ENCODE measurements at regions not wholly inside any gene's neighbourhood (a gene's known extent, or its start where the extent isn't known, plus 50 kb on each side); places are given as distances from the start of the nearest gene placed in this dataset.

GRCh38 chr1:17953921-17954320 lies 153.7 kb upstream of the IGSF21 start:
- no peaks in the 10 kb centered on the region for H3K27me3 ChIP-seq (ENCODE audit: control insufficient read depth, insufficient read depth, low read length)

GRCh38 chr1:17955302-17956285 lies 152.0 kb upstream of the IGSF21 start:
- no peaks in the 10 kb centered on the region for H3K9me3 ChIP-seq (ENCODE audit: control insufficient read depth, low read length)
- no peak overlapping the region for H2AFZ ChIP-seq
- H3K4me2 ChIP-seq (ENCODE audit: low read length) = no peak overlapping the region
- TF ChIP-seq CTCF (IDR thresholded peaks at IDR 0.05) = no peak
- no peak overlapping the region for H3K4me3 ChIP-seq (ENCODE audit: low read depth, low read length)
- H3K79me2 ChIP-seq = no peaks in the 10 kb centered on the region
- no peaks in the 10 kb centered on the region for H3K4me1 ChIP-seq
- no peaks in the 10 kb centered on the region for H3K27me3 ChIP-seq (ENCODE audit: control insufficient read depth, insufficient read depth, low read length)
- H3K27ac ChIP-seq = no peak overlapping the region
- H3K9ac ChIP-seq = no peak overlapping the region
- no peaks in the 10 kb centered on the region for H3K36me3 ChIP-seq (ENCODE audit: control insufficient read depth, insufficient read depth, low read length)

More at GRCh38 chr1:17953921-17954320, 153.7 kb upstream of the IGSF21 start:
- no peak overlapping the region for H3K27ac ChIP-seq
- H3K36me3 ChIP-seq (ENCODE audit: control insufficient read depth, insufficient read depth, low read length) = no peaks in the 10 kb centered on the region
- no peak overlapping the region for H3K4me2 ChIP-seq (ENCODE audit: low read length)
- TF ChIP-seq CTCF (IDR thresholded peaks at IDR 0.05) = no peak
- no peaks in the 10 kb centered on the region for H3K79me2 ChIP-seq
- no peaks in the 10 kb centered on the region for H3K4me1 ChIP-seq
- H3K9me3 ChIP-seq (ENCODE audit: control insufficient read depth, low read length) = no peaks in the 10 kb centered on the region
- H3K9ac ChIP-seq = no peak overlapping the region
- no peak overlapping the region for H3K4me3 ChIP-seq (ENCODE audit: low read depth, low read length)
- H2AFZ ChIP-seq = no peak overlapping the region

GRCh38 chr1:17957588-17958267 lies 149.9 kb upstream of the IGSF21 start:
- TF ChIP-seq CTCF (IDR thresholded peaks at IDR 0.05) = no peak
- Histone ChIP-seq H3K9me3 (ENCODE audit: control insufficient read depth, low read length) (no peaks in the 10 kb centered on the region), H3K4me2 (ENCODE audit: low read length) (no peak overlapping the region), H3K9ac (no peak overlapping the region), H3K4me3 (ENCODE audit: low read depth, low read length) (no peak overlapping the region), H3K36me3 (ENCODE audit: control insufficient read depth, insufficient read depth, low read length) (no peaks in the 10 kb centered on the region), H2AFZ (no peak overlapping the region), H3K4me1 (no peaks in the 10 kb centered on the region), H3K27ac (no peak overlapping the region), H3K79me2 (no peaks in the 10 kb centered on the region), H3K27me3 (ENCODE audit: control insufficient read depth, insufficient read depth, low read length) (no peaks in the 10 kb centered on the region)

GRCh38 chr1:17958704-17959103 lies 148.9 kb upstream of the IGSF21 start:
- H3K4me3 ChIP-seq (ENCODE audit: low read depth, low read length) = no peak overlapping the region
- H3K4me2 ChIP-seq (ENCODE audit: low read length) = no peak overlapping the region
- no peaks in the 10 kb centered on the region for H3K4me1 ChIP-seq
- TF ChIP-seq CTCF (IDR thresholded peaks at IDR 0.05) = no peak
- H2AFZ ChIP-seq = no peak overlapping the region
- no peaks in the 10 kb centered on the region for H3K36me3 ChIP-seq (ENCODE audit: control insufficient read depth, insufficient read depth, low read length)
- H3K27me3 ChIP-seq (ENCODE audit: control insufficient read depth, insufficient read depth, low read length) = no peaks in the 10 kb centered on the region
- H3K79me2 ChIP-seq = no peaks in the 10 kb centered on the region
- H3K27ac ChIP-seq = no peak overlapping the region
- no peak overlapping the region for H3K9ac ChIP-seq
- H3K9me3 ChIP-seq (ENCODE audit: control insufficient read depth, low read length) = no peaks in the 10 kb centered on the region

All from parathyroid adenoma (tissue), 2 donors.